Stimulated activated CD4-positive, alpha-beta T cell treated with anti-CD3 and anti-CD28 coated beads, Interleukin-1b, Interleukin-23, amount 100 ng/mL, for 24 hours (primary cell): ENCODE measurements at regions not wholly inside any gene's neighbourhood (a gene's known extent, or its start where the extent isn't known, plus 50 kb on each side); places are given as distances from the start of the nearest gene placed in this dataset.
A peak's percentile ranks its signal among the peaks of the same experiment; 100 is the strongest.

Source experiments
- DNase-seq, 4 experiments: peaks; one replicate each; pipeline ENCODE4 v3.0.0-alpha.2; 2020; ENCODE audit warnings: low read depth in 4 of 4, low spot score in 1 of 4

DNA sequence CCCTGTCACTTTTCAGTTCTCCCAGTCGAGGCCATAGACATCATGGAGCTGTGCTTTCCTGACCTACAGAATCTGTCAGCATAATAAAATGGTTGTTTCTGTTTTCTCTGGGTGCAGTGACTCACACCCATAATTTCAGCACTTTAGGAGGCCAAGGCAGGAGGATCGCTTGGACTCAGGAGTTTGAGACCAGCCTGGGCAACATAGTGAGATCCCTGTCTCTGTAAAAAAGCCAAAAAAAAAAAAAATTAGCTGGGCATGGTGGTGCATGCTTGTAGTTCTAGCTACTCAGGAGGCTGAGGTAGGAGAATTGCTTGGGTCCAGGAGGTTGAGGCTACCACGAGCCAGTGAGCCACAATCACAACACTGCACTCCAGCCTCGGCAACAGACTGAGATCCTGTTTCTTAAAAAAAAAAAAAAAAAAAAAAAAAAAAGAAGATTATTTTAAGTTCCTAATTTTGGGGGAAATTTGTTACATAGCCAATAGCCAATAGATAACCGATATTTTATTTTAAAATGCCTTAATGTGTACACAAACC lies 196.2 kb downstream of the ADSS2 start:
- DNase-seq: no peak

DNA sequence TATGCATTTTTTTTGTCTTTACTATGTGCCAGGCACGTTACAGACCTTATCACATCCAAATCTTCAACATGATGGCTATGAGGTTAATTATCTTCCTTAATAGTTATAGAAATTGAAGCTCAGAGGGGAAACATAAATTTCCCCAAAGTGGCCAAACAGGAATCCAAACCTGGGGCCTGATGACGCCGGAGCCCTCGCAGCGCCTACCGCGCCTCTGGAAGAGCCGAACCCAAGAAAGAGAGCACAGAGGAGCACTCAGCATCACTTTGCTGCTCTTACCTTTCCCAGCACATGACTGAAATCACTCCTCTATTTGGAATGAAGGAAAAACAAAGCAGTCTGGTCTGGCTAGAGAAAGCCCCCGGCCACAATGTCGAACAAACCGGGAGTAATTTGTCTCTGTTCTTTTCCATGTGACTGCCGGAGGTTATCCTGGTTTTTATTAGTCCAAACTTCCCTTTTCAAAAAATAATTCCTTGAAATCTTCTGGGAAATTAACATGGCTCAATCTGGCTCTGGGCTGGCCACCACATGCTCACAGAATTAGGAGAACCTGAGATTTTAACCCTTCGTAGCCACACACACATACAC lies 195.5 kb downstream of the ADSS2 start:
- no peak for DNase-seq

DNA sequence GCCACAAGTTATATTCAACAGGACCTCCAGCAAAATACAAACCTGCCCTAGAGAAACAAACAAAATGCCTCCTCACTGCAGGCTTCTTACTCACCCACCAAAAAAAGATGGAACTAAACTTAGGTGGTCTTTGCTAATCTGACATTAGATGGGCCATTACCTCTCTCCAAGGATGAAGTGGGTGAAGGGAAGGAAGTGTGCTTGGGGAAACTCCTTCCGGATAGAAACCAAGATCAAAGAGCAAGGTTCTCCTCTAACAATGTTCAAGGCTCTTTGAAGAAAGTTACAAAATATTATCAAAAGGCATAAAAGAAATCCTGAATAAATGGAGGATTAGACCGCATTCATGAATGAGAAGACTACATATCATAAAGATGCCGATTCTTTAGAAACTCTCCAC lies 187.5 kb downstream of the ADSS2 start:
- no peak for DNase-seq

DNA sequence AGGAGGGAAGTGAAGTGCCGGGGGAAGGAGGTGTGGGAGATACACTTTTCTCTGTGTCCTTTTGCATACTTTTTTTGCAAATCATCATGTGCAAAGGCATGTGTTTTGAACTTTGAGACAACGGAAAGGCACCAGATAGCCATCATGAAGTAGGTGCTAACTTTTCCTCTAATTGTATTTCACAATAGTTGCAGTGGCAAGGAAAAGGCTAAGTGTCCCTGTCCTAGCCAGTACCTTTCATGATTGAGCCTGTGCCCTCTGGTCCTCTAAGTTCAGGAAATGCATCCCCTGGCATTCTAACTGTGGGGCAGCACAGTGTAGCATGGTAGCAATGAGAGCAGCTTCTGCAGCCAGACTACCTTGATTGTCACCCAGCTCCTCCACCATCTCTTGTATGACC lies 186.2 kb downstream of the ADSS2 start:
- DNase-seq: no peak

DNA sequence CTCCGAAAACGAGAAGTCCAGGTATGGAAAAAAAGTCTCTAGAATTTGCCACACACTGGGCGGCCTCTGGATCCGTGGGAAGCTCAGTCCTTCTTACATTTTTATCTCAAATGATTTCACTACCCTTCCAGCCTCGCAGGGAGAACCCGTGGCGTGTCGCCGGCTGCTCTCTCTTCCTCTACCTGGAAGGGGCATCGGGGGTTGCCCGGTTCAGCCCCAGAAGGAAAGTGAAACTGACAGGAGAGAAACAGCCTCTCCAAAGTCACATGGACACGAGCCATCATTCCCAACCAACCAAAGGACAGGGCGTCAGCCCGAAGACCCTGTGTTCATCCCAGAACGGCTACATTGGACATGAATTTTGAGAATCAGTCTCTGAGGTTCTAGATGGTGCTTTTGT lies 182.5 kb downstream of the ADSS2 start:
- DNase-seq: no peak

DNA sequence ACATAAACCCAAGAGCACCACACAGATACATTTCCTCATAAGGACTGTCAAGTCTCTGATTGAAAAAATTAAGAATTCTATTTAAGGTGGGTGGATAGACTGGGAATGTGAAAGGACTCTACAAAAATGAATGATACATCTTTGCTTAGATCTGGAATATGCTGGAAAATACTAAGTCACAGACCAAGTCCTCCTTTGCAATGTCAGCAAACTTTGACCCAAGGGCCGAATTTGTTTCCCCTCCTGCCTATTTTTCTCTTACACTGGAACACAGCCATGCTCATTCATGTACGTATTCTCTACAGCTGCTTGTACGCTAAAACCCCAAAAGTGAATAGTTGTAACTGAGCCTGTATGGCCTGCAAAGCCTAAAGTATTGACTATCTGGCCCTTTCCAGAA lies 180.7 kb downstream of the ADSS2 start:
- DNase-seq: no peak

DNA sequence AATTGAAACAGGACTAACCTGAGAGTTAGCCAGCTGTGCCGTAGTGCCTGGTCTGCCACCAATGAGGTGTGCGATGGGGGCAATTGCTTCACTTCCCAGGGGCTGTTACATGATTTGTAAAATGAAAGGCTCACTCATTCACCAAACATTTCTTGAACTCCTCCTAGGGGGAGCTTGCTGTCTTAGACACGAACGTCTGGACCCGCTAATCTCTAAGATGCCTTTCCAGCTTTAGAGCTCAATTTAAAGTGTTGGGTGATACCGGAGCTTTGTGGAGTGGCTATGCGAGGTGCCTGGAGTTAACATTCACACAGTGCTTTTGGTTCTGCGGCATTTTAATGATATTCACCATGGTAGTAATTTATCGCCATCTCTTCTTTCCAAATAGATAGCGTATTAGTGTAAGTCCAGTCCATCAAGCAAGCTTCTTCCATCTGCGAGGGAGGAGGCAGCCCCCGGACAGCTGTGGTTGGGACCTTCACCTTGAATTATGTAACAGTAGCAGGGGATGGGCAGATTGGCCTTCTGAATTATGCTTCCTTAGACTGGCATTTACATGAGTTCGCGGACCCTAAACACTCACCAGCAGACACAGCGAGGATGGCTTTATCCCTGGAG lies 179.9 kb downstream of the ADSS2 start:
- no peak for DNase-seq

DNA sequence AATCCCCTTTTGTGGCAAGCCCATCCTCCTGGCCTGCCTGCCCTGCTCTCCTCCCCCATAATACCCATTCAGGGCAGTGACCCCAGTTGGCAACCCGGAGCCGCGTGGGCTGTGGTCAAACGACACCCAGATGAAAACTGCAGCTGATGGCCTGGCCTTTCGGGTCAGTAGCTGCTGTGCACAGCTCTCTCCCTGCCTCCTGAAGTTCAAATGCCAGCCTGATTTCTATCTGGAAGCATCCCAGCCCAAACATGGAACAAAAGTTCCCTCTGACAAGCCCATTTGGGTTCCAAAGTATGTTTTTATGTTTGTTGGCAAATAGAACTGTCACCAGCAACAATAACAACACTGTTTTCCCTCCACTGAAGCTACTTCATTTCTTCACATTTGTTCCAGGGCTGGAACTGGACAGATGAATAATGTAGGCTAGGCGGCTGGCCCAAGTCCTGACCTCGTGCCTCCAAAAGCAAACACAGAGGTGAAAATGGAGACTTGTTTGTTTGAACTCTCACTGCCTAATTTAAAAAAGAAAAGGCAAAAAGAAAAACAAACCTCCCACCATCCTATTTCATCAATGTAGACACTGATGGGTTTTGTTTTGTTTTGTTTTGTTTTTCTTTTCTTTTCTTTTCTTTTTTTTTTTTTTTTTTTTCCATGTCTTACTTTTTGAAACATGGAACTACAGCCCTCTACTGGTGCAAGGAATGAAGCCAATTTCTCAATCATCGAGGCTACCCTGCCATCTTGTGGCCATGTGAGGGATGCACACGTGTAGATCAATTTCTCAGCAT lies 179.0 kb downstream of the ADSS2 start:
- peak; percentile 26 to 43 (median 32) for DNase-seq

DNA sequence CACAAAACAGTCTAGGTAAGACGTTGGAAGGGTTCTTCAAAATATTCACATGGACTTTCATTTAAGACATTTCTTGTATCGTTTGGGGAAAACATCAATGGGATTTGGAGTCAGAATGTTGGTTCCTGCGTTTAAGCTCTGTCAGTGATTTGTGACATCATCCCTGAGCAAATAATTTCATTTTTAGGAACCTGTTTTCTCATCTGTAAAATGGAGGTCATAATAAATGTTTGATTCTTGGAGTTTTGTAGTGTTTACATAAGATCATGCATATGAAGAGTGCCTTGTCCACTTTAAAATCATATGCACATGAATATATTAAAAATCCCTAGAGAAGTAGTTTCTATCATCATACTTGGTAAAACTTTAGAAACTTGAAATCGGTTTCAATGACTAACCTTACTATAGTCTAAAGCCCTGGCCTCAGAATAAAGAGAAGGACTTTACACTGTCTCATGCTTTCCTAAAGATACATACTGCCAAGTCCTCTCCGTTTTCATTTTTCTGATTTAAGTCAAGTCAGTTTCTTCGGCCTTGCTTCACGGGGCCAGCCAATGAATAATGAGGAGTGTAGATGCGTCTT lies 178.4 kb downstream of the ADSS2 start:
- no peak for DNase-seq

DNA sequence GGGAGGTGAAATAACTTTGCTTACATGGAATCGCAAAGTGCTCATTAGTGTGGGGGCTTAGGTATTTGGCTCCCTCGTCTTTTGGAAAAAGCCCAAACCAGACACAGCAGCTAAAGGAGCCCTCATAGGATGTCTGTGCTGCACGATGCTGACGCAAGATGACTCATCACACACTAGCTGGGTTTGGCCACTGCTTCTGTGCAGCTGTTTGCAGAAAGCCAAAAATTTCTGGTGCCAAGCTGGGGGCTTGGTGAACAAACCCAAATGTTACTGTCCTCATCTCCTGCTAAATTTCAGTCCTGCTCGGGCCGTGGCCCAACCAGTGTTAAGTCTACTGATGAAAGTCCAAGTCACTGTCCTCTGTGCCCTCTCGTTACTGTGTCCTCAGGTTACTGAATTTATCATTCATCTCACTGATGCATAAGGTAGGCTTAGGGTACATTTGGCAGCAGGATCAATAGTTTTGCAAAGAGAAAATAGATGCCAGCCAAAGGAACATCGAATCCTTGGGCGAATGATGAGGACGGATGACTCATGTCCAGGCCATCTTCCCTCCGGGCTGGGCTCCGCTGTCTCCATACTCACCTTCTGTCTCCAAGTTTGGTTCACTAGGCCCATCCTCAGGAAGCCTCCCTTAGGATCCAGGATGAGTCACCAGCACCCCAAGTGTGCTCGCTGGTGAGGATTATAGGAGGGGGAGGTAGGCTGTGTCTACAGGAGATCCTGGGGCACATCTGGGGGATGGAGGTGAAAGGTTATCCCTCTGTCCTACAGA lies 177.7 kb downstream of the ADSS2 start:
- DNase-seq: no peak

DNA sequence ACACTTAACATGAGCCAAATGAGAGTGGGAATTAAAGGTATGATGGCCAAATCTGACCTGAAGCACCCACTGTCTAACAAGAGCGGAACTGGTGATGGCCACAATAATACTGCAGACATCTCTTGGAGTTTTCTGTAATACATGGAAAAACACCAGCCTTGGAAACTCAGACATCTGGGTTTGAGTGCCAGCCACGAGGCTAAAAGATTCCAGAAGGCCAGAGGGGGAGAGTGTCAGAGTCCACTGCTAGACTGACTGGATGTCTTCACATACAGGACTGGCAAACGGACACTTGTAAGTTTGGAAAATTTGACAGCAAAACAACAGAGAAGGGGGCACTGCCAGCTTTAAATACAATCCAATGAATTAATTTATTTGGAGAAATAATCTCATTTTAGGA lies 175.1 kb downstream of the ADSS2 start:
- no peak for DNase-seq

DNA sequence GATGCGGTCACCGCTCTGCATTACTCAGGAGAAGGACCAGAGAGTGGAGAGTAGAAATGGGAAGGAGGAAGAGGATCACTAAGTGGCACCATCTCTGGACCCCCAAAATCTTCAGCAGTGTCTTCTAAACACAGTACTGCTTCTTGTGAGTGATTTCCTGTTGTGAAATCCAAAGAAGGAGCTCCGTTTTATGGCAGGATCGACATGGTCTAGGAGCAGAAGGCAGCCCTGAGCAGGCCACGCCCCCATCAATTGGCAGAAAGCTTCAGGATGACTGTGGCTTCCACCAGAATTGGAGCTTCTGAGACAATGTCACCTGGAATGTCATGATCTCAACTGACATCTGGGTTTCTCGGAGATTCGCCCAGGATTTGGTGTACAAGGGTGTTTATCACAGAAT lies 171.5 kb downstream of the ADSS2 start:
- no peak for DNase-seq

DNA sequence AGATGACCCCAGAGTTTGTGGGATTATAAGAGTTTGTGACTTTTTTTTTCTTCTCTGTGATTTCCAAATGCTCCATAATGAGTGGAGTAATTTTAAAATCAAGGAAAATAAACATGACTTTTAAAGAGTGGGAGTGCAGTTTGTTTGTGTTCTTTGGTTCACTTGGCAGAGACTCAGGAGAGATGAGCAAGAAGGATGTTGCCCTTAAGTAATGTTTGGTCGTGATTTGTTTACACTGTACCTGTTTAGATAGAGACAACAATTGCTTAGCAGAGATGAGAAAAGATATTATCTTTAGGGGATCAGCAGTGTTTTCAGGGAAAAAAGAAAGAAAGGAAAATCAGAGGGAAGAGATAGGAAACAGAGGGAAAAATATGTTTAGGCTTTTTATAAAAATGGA lies 170.8 kb downstream of the ADSS2 start:
- no peak for DNase-seq

DNA sequence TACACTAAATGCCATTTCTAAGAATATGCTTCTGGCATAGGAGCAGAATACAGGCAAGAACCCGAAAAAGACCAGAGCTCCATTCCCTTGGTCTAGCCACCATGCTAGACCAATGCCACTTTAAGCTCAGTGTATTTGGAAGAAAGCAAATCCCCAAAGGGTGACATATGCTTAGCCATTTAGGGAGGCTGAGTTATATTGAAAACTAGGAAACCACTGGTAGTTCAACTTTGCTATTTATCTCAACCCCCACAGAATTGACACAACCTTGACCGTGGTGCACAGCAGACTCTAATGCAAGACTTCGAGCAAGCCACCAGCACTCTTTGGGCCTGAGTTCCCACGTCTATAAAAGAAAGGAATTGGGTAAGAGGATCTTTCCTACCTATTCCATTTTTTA lies 167.9 kb downstream of the ADSS2 start:
- no peak for DNase-seq

DNA sequence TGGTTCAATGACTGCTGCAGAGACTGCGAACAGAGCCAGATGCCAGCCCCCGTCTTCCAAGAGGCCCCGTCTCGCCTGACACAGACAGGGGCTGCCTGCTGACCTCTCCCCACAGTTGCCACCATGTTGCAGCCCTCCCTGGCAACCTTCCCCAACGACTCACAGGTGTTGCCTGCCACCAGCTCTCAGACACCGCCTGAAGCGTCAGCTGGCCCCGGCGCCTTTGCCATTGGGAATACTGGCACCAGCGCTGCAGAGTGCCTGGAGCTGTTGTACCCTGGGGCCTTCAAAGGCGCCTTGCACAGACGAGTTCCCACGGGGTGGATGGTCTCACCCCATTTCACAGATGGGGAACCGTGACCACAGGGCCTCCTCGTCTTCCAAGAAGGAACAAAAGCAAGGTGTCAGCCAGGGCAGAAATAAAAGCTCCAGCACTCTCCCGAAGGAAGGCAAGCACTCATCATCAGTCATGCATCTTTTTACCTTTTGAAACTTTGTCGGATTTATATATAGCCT lies 167.0 kb downstream of the ADSS2 start:
- DNase-seq: no peak

DNA sequence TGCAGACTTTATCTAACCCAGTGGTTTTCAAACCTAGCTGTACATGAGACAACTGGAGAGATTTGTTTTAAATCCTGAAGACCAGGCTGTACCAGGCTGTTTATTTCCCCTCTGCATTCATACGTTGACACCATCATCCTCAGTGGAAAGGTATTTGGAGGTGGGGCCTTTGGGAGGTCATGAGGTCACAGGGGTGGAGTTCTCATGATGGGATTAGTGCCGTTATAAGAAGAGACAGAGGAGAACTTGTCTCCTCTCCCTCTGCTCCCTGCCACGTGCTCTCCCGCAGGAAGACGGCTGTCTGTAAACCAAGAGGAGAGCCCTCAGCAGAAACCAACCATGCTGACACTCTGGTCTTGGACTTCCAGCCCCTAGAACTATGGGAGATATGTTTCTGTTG lies 165.4 kb downstream of the ADSS2 start:
- no peak for DNase-seq

DNA sequence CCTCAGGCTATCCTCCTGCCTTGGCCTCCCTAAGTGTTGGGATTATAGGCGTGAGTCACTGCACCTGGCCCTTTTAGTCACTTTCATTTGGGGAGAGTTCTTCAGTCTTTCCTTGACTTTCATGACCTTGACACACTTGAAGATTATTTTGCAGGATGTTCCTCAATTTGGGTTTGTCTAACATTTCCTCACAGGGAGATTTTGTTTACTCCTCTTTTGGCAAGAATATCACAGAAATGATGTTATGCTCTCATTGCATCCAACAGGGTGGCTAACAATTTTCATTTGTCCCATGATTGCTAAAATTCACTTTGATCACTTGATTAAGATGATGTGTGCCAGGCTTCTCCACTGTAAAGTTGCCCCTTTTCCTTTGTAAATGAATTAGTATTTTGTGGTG lies 164.0 kb downstream of the ADSS2 start:
- no peak for DNase-seq

DNA sequence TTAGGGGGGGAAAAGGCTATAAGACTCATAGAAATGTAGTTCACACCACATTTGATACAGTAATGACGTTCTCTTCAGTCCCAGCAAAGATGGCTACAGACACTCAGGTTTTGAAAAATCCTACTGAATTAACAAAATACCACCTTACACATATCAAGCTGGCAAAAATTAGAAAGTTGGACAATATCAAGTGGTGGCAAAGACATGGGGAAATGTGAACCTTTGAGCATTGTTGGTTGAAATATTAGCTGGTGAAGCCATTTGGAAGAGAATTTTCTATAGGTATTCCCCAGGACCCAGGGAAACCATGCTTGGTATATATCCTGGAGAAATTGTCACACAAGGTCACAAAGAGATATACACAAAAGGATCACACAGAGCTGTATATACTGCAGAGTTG lies 163.0 kb downstream of the ADSS2 start:
- no peak for DNase-seq

DNA sequence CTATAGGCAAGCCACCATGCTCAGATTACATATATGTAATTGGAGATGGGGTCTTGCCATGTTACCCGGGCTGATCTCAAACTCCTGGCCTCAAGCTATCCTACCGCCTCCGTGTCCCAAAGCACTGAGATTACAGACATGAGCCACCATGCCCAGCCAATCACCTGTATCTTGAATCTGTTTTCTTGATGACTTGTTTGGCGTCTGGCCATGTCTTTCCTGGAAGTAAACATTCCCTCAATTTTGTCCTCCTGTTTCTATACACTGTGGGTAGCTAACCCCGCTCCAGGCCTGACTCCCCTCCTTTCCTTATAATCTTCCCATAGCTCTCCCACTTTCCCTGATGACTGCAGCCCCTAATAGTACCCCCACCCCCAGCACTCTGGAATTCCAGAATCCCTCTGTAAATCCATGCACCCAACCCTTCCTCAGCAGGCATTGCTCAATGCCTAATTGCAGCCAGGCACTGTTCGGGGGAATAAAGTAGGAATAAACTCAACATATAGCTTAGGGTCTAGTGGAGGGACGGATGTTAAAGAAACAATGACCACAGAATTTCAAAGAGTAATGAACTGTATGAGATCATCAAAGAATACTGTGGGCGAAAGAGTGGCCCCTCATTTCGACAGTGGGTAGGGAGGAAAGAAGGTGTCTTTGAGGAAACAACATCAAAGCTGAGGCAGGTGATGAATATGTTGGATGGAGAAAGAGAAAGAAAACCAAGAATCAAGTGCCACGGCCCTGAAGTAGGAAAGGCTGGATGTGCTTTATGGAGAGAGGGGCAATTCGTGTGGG lies 161.5 kb downstream of the ADSS2 start:
- no peak for DNase-seq
